PC-9 (cell line): ENCODE measurements at regions not wholly inside any gene's neighbourhood (a gene's known extent, or its start where the extent isn't known, plus 50 kb on each side); places are given as distances from the start of the nearest gene placed in this dataset.

Experiments used
- EZH2 ChIP-seq: fragments of 200-600 bp; sonication (generic); IDR thresholded peaks from 2 replicates; pipeline ENCODE4 v1.8.0; 2017; ENCODE audit warnings: antibody characterized with exemption, low read depth
- TF ChIP-seq, protein P1 (sequence below): fragments of 200-600 bp; sonication (generic); conservative IDR thresholded peaks from 2 replicates; pipeline ENCODE4 v1.6.1; 2017; ENCODE audit warnings: mixed run types, antibody characterized with exemption, mild to moderate bottlenecking, moderate library complexity

DNA sequence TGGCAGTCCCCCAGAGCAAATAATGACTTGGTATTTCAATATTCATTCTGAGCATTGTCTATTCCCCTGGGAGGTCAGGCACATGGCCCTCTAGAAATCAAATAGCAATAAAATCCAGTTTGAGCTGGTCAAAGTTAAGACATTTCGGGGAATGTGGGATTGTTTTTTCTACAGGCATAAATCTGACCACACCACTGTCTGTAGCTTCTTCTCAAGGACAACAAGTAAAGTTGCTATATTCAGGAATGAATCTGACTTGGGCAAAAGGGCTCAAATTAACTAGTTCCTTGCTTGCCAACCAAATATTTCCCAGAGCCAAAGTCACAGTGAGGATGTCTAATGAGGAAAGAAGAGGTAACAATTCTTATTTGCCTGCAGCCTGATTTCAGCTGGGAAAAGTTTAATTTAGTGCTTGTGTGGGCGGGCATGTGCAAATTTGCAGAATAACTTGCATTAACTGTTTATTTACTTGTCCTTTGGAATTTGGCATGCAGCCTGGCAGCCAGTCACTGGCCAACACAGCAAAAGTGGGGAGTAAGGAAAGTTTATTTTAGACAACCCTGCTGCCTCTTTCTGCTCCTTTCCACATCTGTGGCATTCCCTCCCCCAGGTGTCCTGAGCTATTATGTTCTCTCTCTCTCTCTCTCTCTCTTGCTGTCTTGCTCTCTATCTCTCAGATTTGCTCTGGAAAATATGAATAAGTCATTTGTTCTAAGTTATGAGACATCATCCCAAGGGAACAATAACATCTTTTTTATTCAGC lies 51.2 kb upstream of the ARHGAP20 start:
- TF ChIP-seq, protein P1, sequence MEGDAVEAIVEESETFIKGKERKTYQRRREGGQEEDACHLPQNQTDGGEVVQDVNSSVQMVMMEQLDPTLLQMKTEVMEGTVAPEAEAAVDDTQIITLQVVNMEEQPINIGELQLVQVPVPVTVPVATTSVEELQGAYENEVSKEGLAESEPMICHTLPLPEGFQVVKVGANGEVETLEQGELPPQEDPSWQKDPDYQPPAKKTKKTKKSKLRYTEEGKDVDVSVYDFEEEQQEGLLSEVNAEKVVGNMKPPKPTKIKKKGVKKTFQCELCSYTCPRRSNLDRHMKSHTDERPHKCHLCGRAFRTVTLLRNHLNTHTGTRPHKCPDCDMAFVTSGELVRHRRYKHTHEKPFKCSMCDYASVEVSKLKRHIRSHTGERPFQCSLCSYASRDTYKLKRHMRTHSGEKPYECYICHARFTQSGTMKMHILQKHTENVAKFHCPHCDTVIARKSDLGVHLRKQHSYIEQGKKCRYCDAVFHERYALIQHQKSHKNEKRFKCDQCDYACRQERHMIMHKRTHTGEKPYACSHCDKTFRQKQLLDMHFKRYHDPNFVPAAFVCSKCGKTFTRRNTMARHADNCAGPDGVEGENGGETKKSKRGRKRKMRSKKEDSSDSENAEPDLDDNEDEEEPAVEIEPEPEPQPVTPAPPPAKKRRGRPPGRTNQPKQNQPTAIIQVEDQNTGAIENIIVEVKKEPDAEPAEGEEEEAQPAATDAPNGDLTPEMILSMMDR = no peak
- TF ChIP-seq EZH2 = no peak
